ENCODE measurements at regions not wholly inside any gene's neighbourhood (a gene's known extent, or its start where the extent isn't known, plus 50 kb on each side); places are given as distances from the start of the nearest gene placed in this dataset.

GRCh38 chr3:127097481-127097880 is 95.5 kb upstream of the PRR23E start:
- DNase-seq: no peak
- intact Hi-C loops (cut with DNase I): no loop called here
- ATAC-seq (ENCODE audit: poor library complexity): no peak

GRCh38 chr3:127099982-127100381 is 92.9 kb upstream of the PRR23E start:
- no peak for ATAC-seq (ENCODE audit: poor library complexity)
- intact Hi-C loops (cut with DNase I): no loop called here

GRCh38 chr3:127100459-127101410 is 92.2 kb upstream of the PRR23E start:
- no peak for DNase-seq
- intact Hi-C loops (cut with DNase I): no loop called here
- ATAC-seq (ENCODE audit: poor library complexity): no peak

More at GRCh38 chr3:127099982-127100381, 92.9 kb upstream of the PRR23E start:
- no peak for DNase-seq

DNA sequence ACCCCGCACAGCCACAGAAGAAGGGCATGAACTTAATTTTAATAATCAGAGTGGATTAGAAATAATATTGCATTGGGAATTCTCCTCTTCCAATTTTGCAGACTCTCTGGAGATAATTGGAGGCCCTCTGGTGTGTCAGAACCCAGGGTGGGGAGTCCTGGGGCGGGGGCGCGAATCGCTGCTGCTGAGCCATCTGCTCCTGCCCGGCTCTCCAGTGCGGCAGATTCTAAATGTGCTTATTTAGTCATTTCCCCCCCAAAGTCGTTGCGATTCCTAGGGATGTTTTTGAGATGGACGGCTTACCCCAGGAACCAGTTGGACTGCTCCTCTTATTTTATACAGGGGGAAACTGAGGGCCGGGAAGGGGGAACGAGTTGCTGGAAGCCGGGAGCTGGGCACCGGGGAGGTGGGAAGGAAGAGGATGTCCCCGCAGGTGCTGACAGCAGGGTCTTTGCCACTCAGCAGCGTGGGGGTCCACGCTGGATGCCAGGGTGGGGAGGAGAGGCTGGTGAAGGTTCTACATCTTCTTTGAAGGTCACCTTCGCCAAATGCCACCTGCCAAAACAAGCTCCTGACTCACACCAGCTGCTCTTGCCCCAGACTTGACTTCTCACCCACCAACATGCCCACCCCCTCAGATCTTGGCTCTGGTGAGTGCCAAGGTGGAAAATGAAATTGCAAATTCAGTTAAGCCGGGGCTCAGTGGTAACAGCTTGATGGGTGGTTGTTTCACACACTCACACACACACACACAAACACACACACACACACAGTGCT is 91.3 kb upstream of the PRR23E start:
- no peak for DNase-seq
- intact Hi-C loops (cut with DNase I): no loop called here
- no peak for ATAC-seq (ENCODE audit: poor library complexity)

GRCh38 chr3:127102188-127102520 is 90.8 kb upstream of the PRR23E start:
- ATAC-seq (ENCODE audit: poor library complexity) (no peak), DNase-seq (no peak)
- intact Hi-C loops (cut with DNase I): no loop called here

DNA sequence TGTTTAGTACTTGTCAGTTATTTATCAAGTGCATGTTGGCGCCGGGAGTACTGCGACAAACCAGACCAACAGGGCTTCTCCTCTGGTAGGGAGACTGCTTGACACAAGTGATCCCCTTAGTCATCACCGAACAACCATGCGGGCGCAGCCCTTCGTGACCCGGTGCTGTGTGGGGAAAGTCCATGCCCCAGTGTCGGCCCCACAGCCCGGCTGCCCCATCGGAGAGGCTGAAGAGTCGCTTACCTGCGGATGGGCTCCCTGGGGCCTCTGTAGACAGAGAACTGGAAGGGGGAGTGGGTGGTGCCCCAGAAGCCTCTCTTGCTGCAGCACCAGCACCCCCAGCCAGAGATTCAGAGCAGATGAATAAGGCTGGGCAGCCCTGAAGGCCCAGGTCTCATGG is 90.3 kb upstream of the PRR23E start:
- no peak for ATAC-seq (ENCODE audit: poor library complexity)
- intact Hi-C loops (cut with DNase I): no loop called here

DNA sequence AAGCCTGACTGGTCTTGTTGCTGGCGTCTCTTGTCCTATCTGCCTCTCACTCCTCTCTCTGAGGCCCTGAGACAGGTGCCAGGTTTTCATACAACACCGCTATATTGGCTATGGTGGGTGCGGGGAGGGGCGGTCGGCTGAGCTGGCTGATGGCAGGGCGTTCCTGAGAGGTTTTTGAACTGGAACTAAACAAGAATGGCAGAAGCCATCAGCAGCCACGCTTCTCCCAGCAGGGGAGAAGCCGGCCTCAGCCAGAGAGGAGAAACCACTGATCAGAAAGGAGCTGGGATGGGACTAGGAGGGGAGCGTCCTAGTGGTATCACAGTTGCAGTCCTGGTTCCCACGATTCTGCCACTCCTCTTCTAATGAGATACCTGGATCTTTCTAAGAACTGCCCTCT is 89.9 kb upstream of the PRR23E start:
- no peak for ATAC-seq (ENCODE audit: poor library complexity)
- intact Hi-C loops (cut with DNase I): no loop called here
- DNase-seq: no peak

More for the DNA sequence above, 90.3 kb upstream of the PRR23E start:
- DNase-seq: no peak

DNA sequence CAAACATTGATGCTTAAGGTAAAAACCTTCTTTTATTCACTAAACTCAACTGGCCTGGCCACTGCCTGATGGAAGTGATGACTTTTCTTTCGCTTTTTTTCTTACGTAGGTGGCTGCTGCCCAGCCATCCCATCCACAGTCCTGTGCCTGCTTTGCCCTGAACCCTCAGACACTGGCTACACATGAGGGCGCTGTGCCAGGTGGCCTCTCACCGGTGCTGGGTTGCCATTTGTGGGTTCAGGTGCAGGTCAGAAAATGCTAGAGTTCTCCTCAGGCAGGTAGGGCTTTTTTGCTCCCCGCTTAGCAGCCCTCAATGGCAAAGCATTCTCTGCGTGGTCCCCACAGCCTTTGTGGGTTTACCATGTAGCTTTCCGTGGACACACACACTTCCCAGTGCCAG is 88.3 kb upstream of the PRR23E start:
- DNase-seq: no peak
- intact Hi-C loops (cut with DNase I): no loop called here

DNA sequence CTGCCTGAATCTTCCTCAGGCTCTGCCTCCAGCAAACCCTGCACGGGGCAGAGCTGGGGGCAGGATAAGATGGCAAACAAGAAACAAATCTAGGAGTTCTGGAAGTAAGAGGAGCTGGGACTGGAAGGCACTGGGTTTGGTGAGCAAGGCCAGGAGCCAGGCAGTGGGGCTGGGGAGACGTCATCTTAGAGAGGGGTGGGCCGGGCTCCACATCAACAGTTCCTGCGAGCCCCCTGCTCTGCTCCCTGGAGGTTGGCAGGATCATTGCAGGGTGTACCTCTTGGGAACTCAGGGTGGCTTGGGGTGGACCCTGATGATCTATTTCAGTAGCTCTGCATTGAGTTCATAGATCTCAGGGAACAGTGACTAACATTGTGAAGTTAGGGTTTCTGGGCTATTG is 87.3 kb upstream of the PRR23E start:
- intact Hi-C loops (cut with DNase I): no loop called here
- ATAC-seq (ENCODE audit: poor library complexity) (no peak), DNase-seq (no peak)

More for the DNA sequence above, 88.3 kb upstream of the PRR23E start:
- ATAC-seq (ENCODE audit: poor library complexity): no peak

- intact Hi-C loops (cut with DNase I): no loop called here
- DNase-seq (no peak), ATAC-seq (ENCODE audit: poor library complexity) (no peak)
Observed at GRCh38 chr3:127106053-127106452, 86.9 kb upstream of the PRR23E start.

DNA sequence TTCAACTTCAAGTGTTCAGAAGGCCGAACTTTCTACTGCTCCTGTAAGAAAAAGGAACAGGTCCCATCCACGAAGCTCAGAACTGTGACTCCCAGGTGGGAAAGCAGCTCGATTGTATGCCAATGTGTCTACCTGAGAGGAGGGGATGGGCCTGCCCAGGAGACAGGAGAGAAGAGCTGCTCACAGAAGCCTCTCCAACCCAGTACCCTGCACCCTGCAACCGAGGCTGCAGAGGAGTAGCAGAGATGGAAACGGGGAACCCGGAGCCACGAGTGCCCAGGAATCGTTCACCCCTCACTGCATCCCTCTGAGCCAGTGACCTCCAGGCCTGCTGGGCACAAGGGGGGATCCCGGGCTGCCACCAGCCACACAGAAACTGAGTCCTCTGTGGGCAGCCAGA is 86.5 kb upstream of the PRR23E start:
- ATAC-seq (ENCODE audit: poor library complexity) (no peak), DNase-seq (no peak)
- intact Hi-C loops (cut with DNase I): no loop called here

DNA sequence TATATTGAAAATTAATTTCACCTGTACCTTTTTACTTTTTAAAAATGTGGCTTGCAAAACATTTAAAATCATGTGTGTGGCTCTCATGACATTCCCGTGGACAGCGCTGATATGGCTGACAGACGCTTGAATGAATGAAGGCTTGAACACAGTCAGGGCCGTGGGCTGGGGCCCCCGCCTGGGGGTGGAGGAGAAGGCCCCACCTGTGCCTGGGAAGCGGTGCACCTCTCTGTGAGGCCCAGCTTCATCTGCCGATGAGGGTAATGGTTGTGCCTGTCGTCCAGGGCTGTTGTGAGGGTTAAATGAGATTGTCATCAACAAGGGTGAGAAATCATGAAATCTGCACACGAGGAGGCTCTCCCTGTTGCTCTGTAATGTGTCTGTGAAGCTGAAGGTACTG is 85.9 kb upstream of the PRR23E start:
- ATAC-seq (ENCODE audit: poor library complexity) (no peak), DNase-seq (no peak)
- intact Hi-C loops (cut with DNase I): no loop called here

- DNase-seq (no peak), ATAC-seq (ENCODE audit: poor library complexity) (no peak)
- intact Hi-C loops (cut with DNase I): no loop called here
Observed at GRCh38 chr3:127107491-127108375, 85.2 kb upstream of the PRR23E start.

DNA sequence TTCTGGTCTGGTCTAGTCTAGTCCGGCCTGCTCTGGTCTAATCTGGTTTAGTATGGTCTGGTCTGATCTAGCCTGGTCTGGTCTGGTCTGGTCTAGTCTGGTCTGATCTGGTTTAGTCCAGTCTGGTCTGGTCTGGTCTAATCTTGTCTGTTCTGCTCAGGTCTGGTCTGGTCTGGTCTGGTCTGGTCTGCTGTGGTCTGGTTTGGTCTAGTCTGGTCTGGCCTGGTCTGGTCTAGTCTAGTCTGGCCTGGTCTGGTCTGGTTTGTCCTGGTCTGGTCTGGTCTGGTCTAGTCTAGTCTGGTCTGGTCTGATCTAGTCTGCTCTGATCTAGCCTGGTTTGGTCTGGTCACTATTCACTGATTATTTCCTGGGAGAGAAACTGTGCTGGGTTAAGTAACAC is 84.1 kb upstream of the PRR23E start:
- DNase-seq: no peak
- intact Hi-C loops (cut with DNase I): no loop called here
- no peak for ATAC-seq (ENCODE audit: poor library complexity)

- no peak for ATAC-seq (ENCODE audit: poor library complexity)
- DNase-seq: no peak
- intact Hi-C loops (cut with DNase I): no loop called here
Observed at GRCh38 chr3:127110982-127111693, 81.8 kb upstream of the PRR23E start.

- ATAC-seq (ENCODE audit: poor library complexity) (no peak), DNase-seq (no peak)
- intact Hi-C loops (cut with DNase I): no loop called here
Observed at GRCh38 chr3:127112796-127113570, 79.9 kb upstream of the PRR23E start.

DNA sequence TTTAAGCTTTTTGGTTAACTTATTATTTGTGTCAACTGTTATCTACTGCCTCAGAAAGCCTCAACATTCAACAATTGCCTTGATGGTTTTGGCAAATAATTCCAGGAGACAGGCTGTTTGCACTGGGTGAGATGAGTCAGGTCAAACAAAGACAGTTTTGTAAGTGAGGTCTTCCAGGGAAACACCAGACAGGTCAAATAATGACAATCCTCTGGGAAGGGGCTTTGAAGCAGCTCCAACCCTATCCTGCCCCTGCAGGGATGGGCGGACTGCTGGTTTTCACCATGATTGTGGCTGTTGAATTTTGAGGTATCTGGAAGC is 79.4 kb upstream of the PRR23E start:
- DNase-seq (no peak), ATAC-seq (ENCODE audit: poor library complexity) (no peak)
- intact Hi-C loops (cut with DNase I): no loop called here

Data from Right ventricle myocardium superior (tissue), 1 donor.